SU-DHL-6 (cell line): ENCODE measurements at regions not wholly inside any gene's neighbourhood (a gene's known extent, or its start where the extent isn't known, plus 50 kb on each side); places are given as distances from the start of the nearest gene placed in this dataset.

Source experiments
- EZH2phosphoT487 ChIP-seq: fragments of 200-600 bp; sonication (generic), shearing (Covaris generic); conservative IDR thresholded peaks from 2 replicates; pipeline ENCODE4 v1.6.1; 2018; ENCODE audit warnings: mild to moderate bottlenecking, antibody characterized with exemption, low read length, moderate library complexity, mixed read lengths
- TF ChIP-seq, protein P1 (sequence below): fragments of 200-600 bp; sonication (generic); IDR thresholded peaks from one replicate; pipeline ENCODE4 v1.5.1; 2017; ENCODE audit warnings: antibody characterized with exemption, mild to moderate bottlenecking, low read length, moderate library complexity; ENCODE audit not compliant: insufficient read depth, poor library complexity, severe bottlenecking

DNA sequence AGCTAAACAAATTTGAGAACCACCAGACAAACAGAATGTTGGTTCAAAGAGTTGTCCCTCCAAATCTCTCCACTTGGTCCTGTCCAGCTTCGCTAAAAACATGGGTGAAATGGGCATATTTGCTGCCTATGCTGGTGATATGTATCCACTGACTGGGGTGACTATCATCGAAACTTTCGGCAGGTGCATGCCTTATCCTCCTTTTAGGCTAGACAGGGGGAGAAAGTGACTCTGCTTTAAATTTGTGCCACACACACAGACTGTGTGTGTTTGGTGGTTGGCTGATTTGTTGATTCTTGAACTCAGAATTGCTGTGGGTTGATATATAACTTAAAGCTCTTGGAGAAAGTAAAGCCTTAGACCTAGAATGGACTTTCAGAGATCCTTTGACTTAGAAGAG is 324.1 kb upstream of the NT5C1B start:
- TF ChIP-seq, protein P1, sequence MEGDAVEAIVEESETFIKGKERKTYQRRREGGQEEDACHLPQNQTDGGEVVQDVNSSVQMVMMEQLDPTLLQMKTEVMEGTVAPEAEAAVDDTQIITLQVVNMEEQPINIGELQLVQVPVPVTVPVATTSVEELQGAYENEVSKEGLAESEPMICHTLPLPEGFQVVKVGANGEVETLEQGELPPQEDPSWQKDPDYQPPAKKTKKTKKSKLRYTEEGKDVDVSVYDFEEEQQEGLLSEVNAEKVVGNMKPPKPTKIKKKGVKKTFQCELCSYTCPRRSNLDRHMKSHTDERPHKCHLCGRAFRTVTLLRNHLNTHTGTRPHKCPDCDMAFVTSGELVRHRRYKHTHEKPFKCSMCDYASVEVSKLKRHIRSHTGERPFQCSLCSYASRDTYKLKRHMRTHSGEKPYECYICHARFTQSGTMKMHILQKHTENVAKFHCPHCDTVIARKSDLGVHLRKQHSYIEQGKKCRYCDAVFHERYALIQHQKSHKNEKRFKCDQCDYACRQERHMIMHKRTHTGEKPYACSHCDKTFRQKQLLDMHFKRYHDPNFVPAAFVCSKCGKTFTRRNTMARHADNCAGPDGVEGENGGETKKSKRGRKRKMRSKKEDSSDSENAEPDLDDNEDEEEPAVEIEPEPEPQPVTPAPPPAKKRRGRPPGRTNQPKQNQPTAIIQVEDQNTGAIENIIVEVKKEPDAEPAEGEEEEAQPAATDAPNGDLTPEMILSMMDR = no peak
- no peak for TF ChIP-seq EZH2phosphoT487
